IMR-90 (cell line): ENCODE measurements at regions not wholly inside any gene's neighbourhood (a gene's known extent, or its start where the extent isn't known, plus 50 kb on each side); places are given as distances from the start of the nearest gene placed in this dataset.

Experiments used
- ATAC-seq: fragments of 200-7000 bp; cut with Tn5 transposase; 2 replicates; pipeline ENCODE4 v1.9.1; 2020; ENCODE audit warnings: low read depth, mild to moderate bottlenecking, moderate library complexity
- BruUV-seq: library from RNA; stranded (reverse); fragments of 400-500 nt; replicated peaks from 2 replicates; lab custom pipeline; 2021; lab: Mats Ljungman, UMichigan
- CTCF ChIA-PET: fragments of 300-600 bp; formaldehyde crosslinking; extraction: SDS; loops from one replicate; lab custom pipeline; 2021; ENCODE audit warnings: antibody characterized with exemption; lab: Yijun Ruan, JAX
- POLR2A ChIA-PET: fragments of 300-600 bp; sonication (Branson Sonifier 250); formaldehyde crosslinking; loops from one replicate; lab custom pipeline; 2022; ENCODE audit warnings: antibody characterized with exemption; ENCODE audit not compliant: unreplicated experiment; lab: Charles Lee
- DNase-seq: peaks from one replicate; pipeline ENCODE4 v3.0.0; 2013
- H2AFZ ChIP-seq: replicated peaks from 2 replicates; pipeline ENCODE3; 2013; ENCODE audit warnings: low read length, mild to moderate bottlenecking; ENCODE audit not compliant: poor library complexity
- H2AK5ac ChIP-seq: 2 replicates; pipeline ENCODE4 v1.6.1; 2013; ENCODE audit warnings: low read depth, low read length, inconsistent platforms
- H2AK9ac ChIP-seq: replicated peaks from 2 replicates; pipeline ENCODE3; 2013; ENCODE audit warnings: mild to moderate bottlenecking, low read depth, low read length, moderate library complexity; ENCODE audit not compliant: poor library complexity
- H2BK120ac ChIP-seq: 2 replicates; pipeline ENCODE4 v1.6.1; 2013; ENCODE audit warnings: low read depth, low read length, inconsistent platforms
- H2BK15ac ChIP-seq: 3 replicates; pipeline ENCODE4 v1.6.1; 2013; ENCODE audit warnings: low read depth, low read length, inconsistent platforms
- H2BK20ac ChIP-seq: 2 replicates; pipeline ENCODE4 v1.6.1; 2013; ENCODE audit warnings: low read depth, mild to moderate bottlenecking, inconsistent platforms, low read length, moderate library complexity
- H2BK5ac ChIP-seq: 2 replicates; pipeline ENCODE4 v1.6.1; 2013; ENCODE audit warnings: mild to moderate bottlenecking, low read depth, low read length, inconsistent platforms; ENCODE audit not compliant: poor library complexity, severe bottlenecking
- H3K14ac ChIP-seq: replicated peaks from 2 replicates; pipeline ENCODE4 v1.6.1; 2013; ENCODE audit warnings: low read depth, low read length, inconsistent platforms
- H3K18ac ChIP-seq: 2 replicates; pipeline ENCODE4 v1.6.1; 2013; ENCODE audit warnings: low read depth, low read length, control low read depth
- H3K23ac ChIP-seq: 2 replicates; pipeline ENCODE4 v1.6.1; 2013; ENCODE audit warnings: low read depth, low read length, inconsistent platforms
- H3K27ac ChIP-seq: 2 replicates; pipeline ENCODE4 v1.5.1; 2013; ENCODE audit warnings: mild to moderate bottlenecking, control low read depth, low read length; ENCODE audit not compliant: insufficient read depth
- H3K27me3 ChIP-seq: 2 replicates; pipeline ENCODE4 v1.6.1; 2013; ENCODE audit warnings: low read length; ENCODE audit not compliant: control insufficient read depth, insufficient read depth
- H3K36me3 ChIP-seq: 2 replicates; pipeline ENCODE4 v1.6.1; 2013; ENCODE audit warnings: low read length, mixed read lengths; ENCODE audit not compliant: control insufficient read depth, insufficient read depth
- H3K4ac ChIP-seq: 2 replicates; pipeline ENCODE4 v1.6.1; 2013; ENCODE audit warnings: low read depth, low read length, inconsistent platforms
- H3K4me1 ChIP-seq: 2 replicates; pipeline ENCODE4 v1.6.1; 2013; ENCODE audit warnings: low read length, mixed read lengths; ENCODE audit not compliant: control insufficient read depth, insufficient read depth
- H3K4me2 ChIP-seq: 2 replicates; pipeline ENCODE4 v1.6.1; 2013; ENCODE audit warnings: low read depth, mild to moderate bottlenecking, control low read depth, low read length, moderate library complexity
- H3K4me3 ChIP-seq: 2 replicates; pipeline ENCODE4 v1.5.1; 2013; ENCODE audit warnings: low read depth, mild to moderate bottlenecking, control low read depth, low read length, moderate library complexity; ENCODE audit not compliant: insufficient read depth
- H3K56ac ChIP-seq: 2 replicates; pipeline ENCODE4 v1.6.1; 2013; ENCODE audit warnings: low read length, inconsistent platforms; ENCODE audit not compliant: insufficient read depth; ENCODE audit errors: extremely low read depth
- H3K79me1 ChIP-seq, 2 experiments: 2 replicates each; pipeline ENCODE4 v1.6.1; 2013; ENCODE audit warnings: low read length in 2 of 2, inconsistent platforms in 1 of 2, low read depth in 1 of 2
- H3K9ac ChIP-seq: 2 replicates; pipeline ENCODE4 v1.6.1; 2013; ENCODE audit warnings: low read depth, low read length, control low read depth
- H3K9me1 ChIP-seq: 2 replicates; pipeline ENCODE4 v1.6.1; 2013; ENCODE audit warnings: low read length, inconsistent platforms; ENCODE audit not compliant: insufficient read depth
- H3K9me3 ChIP-seq: 2 replicates; pipeline ENCODE4 v1.6.1; 2013; ENCODE audit warnings: low read length; ENCODE audit not compliant: control insufficient read depth, insufficient read depth
- H4K20me1 ChIP-seq: 2 replicates; pipeline ENCODE4 v1.6.1; 2013; ENCODE audit warnings: low read length, inconsistent platforms; ENCODE audit not compliant: insufficient read depth
- H4K5ac ChIP-seq: 2 replicates; pipeline ENCODE4 v1.6.1; 2013; ENCODE audit warnings: mild to moderate bottlenecking, low read depth, low read length, control low read depth
- H4K8ac ChIP-seq, 2 experiments: 2 replicates each; pipeline ENCODE4 v1.6.1; 2013; ENCODE audit warnings: low read depth in 2 of 2, low read length in 2 of 2, control low read depth in 1 of 2, inconsistent platforms in 1 of 2
- H4K91ac ChIP-seq: 2 replicates; pipeline ENCODE4 v1.6.1; 2013; ENCODE audit warnings: low read depth, low read length, inconsistent platforms; ENCODE audit not compliant: insufficient read depth
- BHLHE40 ChIP-seq: fragments of 150-350 bp; IDR thresholded peaks from 2 replicates; pipeline ENCODE4 v1.6.1; 2016; ENCODE audit warnings: mild to moderate bottlenecking, low read depth, low read length
- CEBPB ChIP-seq: IDR thresholded peaks from 2 replicates; pipeline ENCODE4 v1.6.1; 2012; ENCODE audit warnings: low read depth, low read length, improper control_type of control experiment
- CHD1 ChIP-seq: IDR thresholded peaks from 2 replicates; pipeline ENCODE4 v1.6.1; 2012; ENCODE audit warnings: low read depth, low read length, improper control_type of control experiment
- CTCF ChIP-seq: conservative IDR thresholded peaks from 2 replicates; pipeline ENCODE4 v1.5.1; 2012; ENCODE audit warnings: mild to moderate bottlenecking, low read depth, low read length, improper control_type of control experiment
- MAZ ChIP-seq: IDR thresholded peaks from 2 replicates; pipeline ENCODE4 v1.6.1; 2012; ENCODE audit warnings: low read depth, mild to moderate bottlenecking, low read length, improper control_type of control experiment, moderate library complexity, borderline replicate concordance
- POLR2A ChIP-seq: IDR thresholded peaks from 2 replicates; pipeline ENCODE4 v1.6.1; 2012; ENCODE audit warnings: mild to moderate bottlenecking, low read depth, low read length
- RAD21 ChIP-seq: IDR thresholded peaks from 2 replicates; pipeline ENCODE4 v1.6.1; 2012; ENCODE audit warnings: low read length, improper control_type of control experiment
- RCOR1 ChIP-seq: IDR thresholded peaks from 2 replicates; pipeline ENCODE4 v1.6.1; 2012; ENCODE audit warnings: mild to moderate bottlenecking, low read length, improper control_type of control experiment; ENCODE audit not compliant: insufficient replicate concordance
- SMC3 ChIP-seq: fragments of 150-350 bp; IDR thresholded peaks from 2 replicates; pipeline ENCODE4 v1.6.1; 2016; ENCODE audit warnings: low read depth, mild to moderate bottlenecking, antibody characterized with exemption, low read length, moderate library complexity
- USF2 ChIP-seq: fragments of 150-350 bp; IDR thresholded peaks from 2 replicates; pipeline ENCODE4 v1.6.1; 2017; ENCODE audit warnings: mild to moderate bottlenecking, antibody characterized with exemption, low read length, low read depth
- WGBS, 2 experiments: methylation state at CpG; one replicate each; pipeline versions ENCODE4 v1.1.5 to v1.1.7; 2013; ENCODE audit warnings: missing lambda C conversion rate in 2 of 2; ENCODE audit not compliant: insufficient read length in 1 of 2; ENCODE audit errors: extremely low coverage in 2 of 2; 5-methylcytosine and 5-hydroxymethylcytosine counted together
- dilution Hi-C: fragments of 300-500 bp; cut with HindIII; formaldehyde crosslinking; loops from one replicate; pipeline ENCODE4 v1.14.3; 2018; ENCODE audit warnings: low sequenced_read_pairs; ENCODE audit not compliant: unreplicated experiment
- in situ Hi-C: fragments of 300-500 bp; cut with MboI; formaldehyde crosslinking; loops from 3 replicates; pipeline ENCODE4 v1.14.3; 2019; ENCODE audit warnings: low sequenced_read_pairs, inconsistent platforms, mixed read lengths
- intact Hi-C: fragments of 100-400 bp; cut with micrococcal nuclease; formaldehyde crosslinking; loops from 2 replicates; pipeline ENCODE4 v1.10.0; 2022

DNA sequence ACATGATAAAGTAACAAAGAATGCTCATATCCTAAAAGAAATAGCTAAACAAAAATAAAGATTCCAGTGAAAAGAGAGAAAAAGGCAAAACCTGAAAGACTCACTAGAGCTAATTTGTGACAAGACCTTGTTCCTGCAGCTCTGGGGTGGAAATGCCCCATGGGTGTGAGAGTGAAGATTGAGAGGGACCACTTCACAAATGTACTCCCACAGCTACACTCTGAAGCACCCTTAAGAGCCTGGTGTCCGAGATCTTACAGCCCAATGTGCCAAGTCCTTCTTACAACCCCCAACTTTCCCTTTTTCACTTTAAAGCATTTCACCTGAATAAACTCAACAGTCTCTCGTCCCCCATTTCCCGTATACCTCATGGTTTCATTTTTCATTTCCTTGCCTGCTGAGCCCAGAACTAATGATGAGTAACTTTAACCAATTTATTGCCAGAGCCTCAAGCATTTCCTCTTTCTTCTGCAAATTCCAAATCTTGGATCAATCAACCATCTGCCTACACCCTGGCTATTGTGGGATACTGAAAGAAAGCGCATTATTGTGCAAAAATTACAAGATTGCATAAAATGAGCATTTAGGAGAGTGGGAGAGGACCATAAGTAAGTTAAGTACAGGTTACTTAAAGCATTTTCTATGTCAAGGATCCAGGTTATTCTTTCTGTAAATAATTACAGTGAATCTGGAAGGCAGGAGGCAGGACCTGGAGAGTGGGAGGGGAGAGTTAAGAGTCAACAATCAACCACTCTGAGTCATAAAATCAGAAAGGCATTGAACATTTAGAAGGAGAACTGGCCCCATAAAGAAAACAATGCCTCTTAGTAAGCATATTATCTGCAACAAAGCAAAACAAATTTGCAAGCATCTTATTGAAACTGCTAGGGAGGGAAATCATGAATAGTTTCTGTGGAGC, 804.4 kb upstream of the CELF4 start:
- H3K9ac ChIP-seq = no peak overlapping the region
- no TSS peak for BruUV-seq
- 38% methylated on average over 2 of the region's 4 CpGs; no CpG with 5 or more reads in 1 of the 2 experiments for WGBS, 2 experiments
- no peak overlapping the region for H2BK15ac ChIP-seq
- H2AFZ ChIP-seq = no peak overlapping the region
- DNase-seq = no peak
- no peak overlapping the region for H3K18ac ChIP-seq
- H4K20me1 ChIP-seq = no peaks in the 10 kb centered on the region
- H3K23ac ChIP-seq = no peak overlapping the region
- H3K9me1 ChIP-seq = no peaks in the 10 kb centered on the region
- ChIA-PET POLR2A (no interaction called here), CTCF (no interaction called here)
- H3K79me1 ChIP-seq = no peaks in the 10 kb centered on the region
- TF ChIP-seq USF2 = no peak
- no peak for TF ChIP-seq CTCF
- TF ChIP-seq POLR2A = no peak
- no peak for TF ChIP-seq SMC3
- TF ChIP-seq RAD21 = no peak
- TF ChIP-seq CEBPB = no peak
- no peak for TF ChIP-seq MAZ
- TF ChIP-seq CHD1 = no peak
- no peak for TF ChIP-seq BHLHE40
- TF ChIP-seq RCOR1 = no peak
- H3K4me3 ChIP-seq = no peak overlapping the region
- no peaks in the 10 kb centered on the region for H3K4me1 ChIP-seq
- no peak overlapping the region for H3K4ac ChIP-seq
- no peaks in the 10 kb centered on the region for H3K36me3 ChIP-seq
- H4K5ac ChIP-seq = no peak overlapping the region
- no peak overlapping the region for H2BK5ac ChIP-seq
- no peak overlapping the region for H2BK20ac ChIP-seq
- dilution Hi-C loops (no loop called here), intact Hi-C loops (no loop called here), in situ Hi-C loops (no loop called here)
- no peaks in the 10 kb centered on the region for H3K27me3 ChIP-seq
- no peak overlapping the region for H2AK5ac ChIP-seq
- H3K4me2 ChIP-seq = no peak overlapping the region
- ATAC-seq = no peak
- H3K9me3 ChIP-seq = peaks cover 11% of the 10 kb centered on the region
- H2BK120ac ChIP-seq = no peak overlapping the region
- no peak overlapping the region for H4K91ac ChIP-seq
- H4K8ac ChIP-seq = no peak overlapping the region
- H2AK9ac ChIP-seq = no peak overlapping the region
- no peak overlapping the region for H3K56ac ChIP-seq
- H3K14ac ChIP-seq = no peak overlapping the region
- no peak overlapping the region for H3K27ac ChIP-seq
